ENCODE measurements at regions not wholly inside any gene's neighbourhood (a gene's known extent, or its start where the extent isn't known, plus 50 kb on each side); places are given as distances from the start of the nearest gene placed in this dataset.

DNA sequence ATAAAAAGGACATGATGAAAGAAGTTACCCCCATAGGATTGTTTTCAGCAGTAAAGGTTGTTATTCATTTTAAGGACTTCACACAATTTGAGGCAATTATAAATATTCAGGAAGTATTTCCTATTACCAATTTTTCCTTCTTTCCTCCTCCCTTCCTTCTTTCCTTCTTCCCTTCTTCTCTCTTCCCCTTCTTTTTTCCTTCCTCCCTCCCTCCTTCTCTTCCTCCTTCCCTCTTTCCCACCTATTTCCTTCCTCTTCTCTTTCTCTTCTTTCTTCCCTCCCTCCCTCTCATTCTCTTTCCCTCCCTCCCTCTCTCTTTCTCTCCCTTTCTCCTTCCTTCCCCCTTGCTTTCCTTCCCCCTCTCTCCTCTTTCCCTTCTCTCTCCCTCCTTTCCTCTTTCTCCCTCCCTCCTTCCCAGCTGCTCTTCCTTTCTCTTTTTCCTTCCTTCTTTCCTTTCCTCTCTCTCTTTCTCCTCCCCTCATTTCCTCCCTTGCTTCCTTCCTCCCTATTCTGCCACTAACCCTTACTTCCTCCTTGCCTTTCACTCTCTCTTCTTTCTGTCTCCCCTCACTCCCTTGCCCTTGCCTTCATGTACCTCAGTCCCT, 105.1 kb downstream of the ADRB2 start:
- Histone ChIP-seq H3K4me1 (ENCODE audit: control insufficient read depth, insufficient read depth, low read length, unreplicated experiment) (peaks cover 12% of the 10 kb centered on the region), H3K4me3 (ENCODE audit: low read depth, low read length) (no peak overlapping the region), H3K27me3 (ENCODE audit: insufficient read depth, low read length) (no peaks in the 10 kb centered on the region), H2AFZ (ENCODE audit: low read length, unreplicated experiment) (no peak overlapping the region), H3K79me2 (ENCODE audit: control insufficient read depth, insufficient read depth, low read length, unreplicated experiment) (no peaks in the 10 kb centered on the region), H3K36me3 (ENCODE audit: insufficient read depth, low read length) (no peaks in the 10 kb centered on the region), H3K27ac (ENCODE audit: low read depth, low read length) (no peak overlapping the region)

DNA sequence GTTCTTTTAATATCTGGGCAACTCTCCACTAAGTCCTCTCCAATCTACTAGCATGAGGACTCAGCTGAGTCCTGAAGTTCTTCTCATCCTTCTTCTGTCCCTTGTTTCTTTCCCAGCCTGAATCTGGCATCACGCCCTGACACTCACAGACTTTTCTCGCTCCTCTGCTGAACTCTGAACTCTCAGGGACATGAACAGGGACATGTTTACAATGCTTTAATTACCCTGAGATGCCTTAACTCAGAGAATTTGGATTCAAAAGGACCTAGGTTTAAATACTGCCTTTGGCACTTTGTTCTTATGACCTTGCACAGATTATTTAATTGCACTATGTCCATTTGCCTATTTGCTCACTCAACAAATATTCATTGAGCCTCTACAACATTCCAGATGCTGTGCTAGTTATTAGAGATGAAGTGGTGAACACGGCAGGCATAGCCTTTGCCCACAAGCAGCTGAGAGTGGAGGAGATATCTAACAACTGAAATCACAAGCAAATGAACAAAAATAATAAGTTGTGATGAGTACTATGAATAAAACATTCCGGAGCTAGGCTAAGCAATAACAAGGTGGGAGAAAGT, 106.0 kb downstream of the ADRB2 start:
- H3K4me3 ChIP-seq (ENCODE audit: low read depth, low read length), result no peak overlapping the region
- no peak overlapping the region for H2AFZ ChIP-seq (ENCODE audit: low read length, unreplicated experiment)
- peaks cover 12% of the 10 kb centered on the region for H3K4me1 ChIP-seq (ENCODE audit: control insufficient read depth, insufficient read depth, low read length, unreplicated experiment)

DNA sequence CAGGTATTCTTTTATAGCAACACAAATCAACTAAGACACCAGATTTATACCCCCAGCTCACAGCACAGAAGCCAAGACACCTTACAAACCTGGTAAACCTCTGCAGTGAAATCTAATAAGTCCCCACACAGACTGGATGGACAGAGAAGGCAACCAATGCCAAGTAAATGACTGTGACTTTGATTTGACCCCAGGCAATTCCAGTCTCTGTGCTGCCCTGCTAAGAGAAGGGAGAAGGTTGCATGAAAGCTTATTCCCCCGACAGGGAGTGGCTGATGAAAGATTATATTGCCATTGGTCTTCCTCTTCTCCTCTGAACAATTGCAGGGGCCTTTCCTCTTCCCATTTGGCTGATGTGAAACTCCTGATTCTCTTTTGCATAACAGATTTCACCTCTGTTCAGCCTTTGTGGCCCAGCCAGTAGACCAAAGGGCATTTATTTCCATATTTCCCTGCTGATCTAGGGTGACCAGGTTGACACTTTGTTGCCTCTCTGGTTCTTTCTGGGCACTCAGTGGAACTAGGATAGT, 107.6 kb downstream of the ADRB2 start:
- no peak overlapping the region for H2AFZ ChIP-seq (ENCODE audit: low read length, unreplicated experiment)
- no peaks in the 10 kb centered on the region for H3K27me3 ChIP-seq (ENCODE audit: insufficient read depth, low read length)

More for the DNA sequence above, 106.0 kb downstream of the ADRB2 start:
- H3K27me3 ChIP-seq (ENCODE audit: insufficient read depth, low read length), result no peaks in the 10 kb centered on the region
- no peaks in the 10 kb centered on the region for H3K79me2 ChIP-seq (ENCODE audit: control insufficient read depth, insufficient read depth, low read length, unreplicated experiment)
- H3K36me3 ChIP-seq (ENCODE audit: insufficient read depth, low read length), result no peaks in the 10 kb centered on the region
- no peak overlapping the region for H3K27ac ChIP-seq (ENCODE audit: low read depth, low read length)

DNA sequence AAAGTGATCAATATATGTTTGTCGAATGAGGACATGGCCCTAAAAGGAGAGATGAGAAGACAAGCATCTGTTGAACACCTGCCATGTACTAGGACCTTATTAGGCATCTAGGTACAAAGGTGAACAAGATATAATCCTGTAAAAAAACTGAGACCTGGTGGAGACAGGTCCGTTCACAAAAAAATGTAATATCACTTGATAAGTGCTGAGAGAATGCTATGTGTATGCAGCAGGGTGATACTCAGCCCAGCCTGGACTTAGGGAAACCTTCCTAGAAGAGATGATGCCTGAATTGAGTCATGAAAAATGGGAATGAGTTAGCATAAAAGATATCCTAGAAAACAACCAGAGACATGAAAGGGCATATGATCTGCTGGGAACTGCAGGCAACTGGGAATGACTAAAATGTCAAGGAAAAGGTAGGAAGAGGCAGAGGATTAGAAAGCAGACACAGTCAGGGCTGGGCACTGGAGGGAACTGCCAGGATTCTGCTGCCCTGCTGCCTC, 108.5 kb downstream of the ADRB2 start:
- Histone ChIP-seq H3K36me3 (ENCODE audit: insufficient read depth, low read length) (no peaks in the 10 kb centered on the region), H3K79me2 (ENCODE audit: control insufficient read depth, insufficient read depth, low read length, unreplicated experiment) (no peaks in the 10 kb centered on the region), H3K27ac (ENCODE audit: low read depth, low read length) (no peak overlapping the region), H3K4me3 (ENCODE audit: low read depth, low read length) (no peak overlapping the region), H3K27me3 (ENCODE audit: insufficient read depth, low read length) (no peaks in the 10 kb centered on the region), H2AFZ (ENCODE audit: low read length, unreplicated experiment) (no peak overlapping the region), H3K4me1 (ENCODE audit: control insufficient read depth, insufficient read depth, low read length, unreplicated experiment) (no peaks in the 10 kb centered on the region)

More for the DNA sequence above, 107.6 kb downstream of the ADRB2 start:
- H3K4me3 ChIP-seq (ENCODE audit: low read depth, low read length), result no peak overlapping the region
- no peaks in the 10 kb centered on the region for H3K36me3 ChIP-seq (ENCODE audit: insufficient read depth, low read length)
- no peaks in the 10 kb centered on the region for H3K79me2 ChIP-seq (ENCODE audit: control insufficient read depth, insufficient read depth, low read length, unreplicated experiment)
- no peaks in the 10 kb centered on the region for H3K4me1 ChIP-seq (ENCODE audit: control insufficient read depth, insufficient read depth, low read length, unreplicated experiment)
- H3K27ac ChIP-seq (ENCODE audit: low read depth, low read length), result no peak overlapping the region

DNA sequence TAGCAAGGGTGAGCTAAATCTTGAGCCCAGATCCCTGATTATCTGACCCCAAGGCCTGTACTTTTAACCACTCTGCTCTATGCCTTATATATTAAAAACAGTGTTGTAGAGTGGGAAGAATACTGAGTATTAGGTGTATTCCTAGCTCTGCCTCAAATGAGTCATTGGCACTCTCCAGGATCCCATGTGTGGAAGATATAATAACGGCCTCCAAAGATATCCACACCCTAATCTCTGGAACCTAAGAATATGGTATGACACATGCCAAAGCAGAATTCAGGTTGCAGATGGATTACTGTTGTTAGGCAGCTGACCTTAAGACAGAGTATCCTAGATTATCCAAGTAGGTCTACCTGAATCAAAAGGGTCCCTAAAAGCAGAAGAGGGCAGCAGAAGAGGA, 110.8 kb downstream of the ADRB2 start:
- no peak overlapping the region for H2AFZ ChIP-seq (ENCODE audit: low read length, unreplicated experiment)
- H3K79me2 ChIP-seq (ENCODE audit: control insufficient read depth, insufficient read depth, low read length, unreplicated experiment), result no peaks in the 10 kb centered on the region
- no peak overlapping the region for H3K27ac ChIP-seq (ENCODE audit: low read depth, low read length)
- H3K27me3 ChIP-seq (ENCODE audit: insufficient read depth, low read length), result no peaks in the 10 kb centered on the region
- no peaks in the 10 kb centered on the region for H3K4me1 ChIP-seq (ENCODE audit: control insufficient read depth, insufficient read depth, low read length, unreplicated experiment)
- H3K4me3 ChIP-seq (ENCODE audit: low read depth, low read length), result no peak overlapping the region
- H3K36me3 ChIP-seq (ENCODE audit: insufficient read depth, low read length), result no peaks in the 10 kb centered on the region

DNA sequence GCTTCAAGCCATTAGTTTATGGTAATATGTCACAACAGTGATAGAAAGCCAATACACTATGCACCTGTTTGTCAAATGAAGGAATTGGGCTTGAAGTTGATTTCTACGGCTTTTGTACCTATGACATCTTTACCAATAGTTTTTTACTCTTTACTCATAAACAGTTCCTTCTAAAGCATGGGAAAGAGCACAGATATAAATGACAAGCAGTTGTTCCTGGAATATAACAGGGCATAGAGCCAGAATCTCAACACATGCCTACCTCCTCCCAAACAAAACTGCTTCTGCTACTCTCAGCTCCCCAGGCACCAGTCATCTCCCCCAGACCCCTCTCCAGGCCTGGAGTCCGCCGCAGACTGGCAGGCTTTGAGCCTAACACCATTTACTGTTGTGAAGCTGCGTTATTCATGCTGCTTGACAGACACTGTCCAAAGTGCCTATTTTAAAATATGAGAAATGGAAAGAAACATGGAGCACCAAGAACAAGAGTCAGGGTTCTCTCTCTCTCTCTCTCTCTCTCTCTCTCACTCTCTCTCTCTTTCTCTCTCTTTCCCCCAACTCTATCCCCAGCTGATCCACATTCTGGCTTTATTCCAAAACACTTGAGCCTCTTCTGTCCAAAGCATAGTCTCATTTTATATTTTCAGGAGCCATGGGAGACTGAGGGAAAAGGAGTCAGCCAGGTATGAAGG, 111.6 kb downstream of the ADRB2 start:
- H3K4me3 ChIP-seq (ENCODE audit: low read depth, low read length), result no peak overlapping the region
- no peaks in the 10 kb centered on the region for H3K79me2 ChIP-seq (ENCODE audit: control insufficient read depth, insufficient read depth, low read length, unreplicated experiment)
- H3K27ac ChIP-seq (ENCODE audit: low read depth, low read length), result no peak overlapping the region
- no peaks in the 10 kb centered on the region for H3K4me1 ChIP-seq (ENCODE audit: control insufficient read depth, insufficient read depth, low read length, unreplicated experiment)
- no peaks in the 10 kb centered on the region for H3K36me3 ChIP-seq (ENCODE audit: insufficient read depth, low read length)
- no peaks in the 10 kb centered on the region for H3K27me3 ChIP-seq (ENCODE audit: insufficient read depth, low read length)
- no peak overlapping the region for H2AFZ ChIP-seq (ENCODE audit: low read length, unreplicated experiment)

DNA sequence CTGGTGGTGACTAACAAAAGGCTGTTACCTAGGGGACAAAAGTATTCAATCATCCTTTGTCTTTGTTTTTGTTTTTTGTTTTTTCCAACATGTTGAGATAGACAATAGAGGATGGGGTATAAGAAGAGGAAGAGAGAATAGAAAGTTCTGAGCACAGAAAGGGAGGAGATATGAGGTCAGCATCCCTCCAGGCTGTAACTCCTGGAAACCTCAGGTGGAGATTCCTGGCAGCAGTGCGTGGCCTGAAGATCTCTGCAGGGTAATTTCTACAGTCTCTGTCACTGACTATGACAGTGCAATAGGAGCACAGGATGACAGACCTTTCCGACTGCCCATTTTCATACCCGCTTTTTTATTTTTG, 112.1 kb downstream of the ADRB2 start:
- no peaks in the 10 kb centered on the region for H3K79me2 ChIP-seq (ENCODE audit: control insufficient read depth, insufficient read depth, low read length, unreplicated experiment)
- H3K27me3 ChIP-seq (ENCODE audit: insufficient read depth, low read length), result no peaks in the 10 kb centered on the region
- no peak overlapping the region for H3K27ac ChIP-seq (ENCODE audit: low read depth, low read length)
- no peaks in the 10 kb centered on the region for H3K36me3 ChIP-seq (ENCODE audit: insufficient read depth, low read length)
- H2AFZ ChIP-seq (ENCODE audit: low read length, unreplicated experiment), result no peak overlapping the region
- H3K4me3 ChIP-seq (ENCODE audit: low read depth, low read length), result no peak overlapping the region
- H3K4me1 ChIP-seq (ENCODE audit: control insufficient read depth, insufficient read depth, low read length, unreplicated experiment), result no peaks in the 10 kb centered on the region

DNA sequence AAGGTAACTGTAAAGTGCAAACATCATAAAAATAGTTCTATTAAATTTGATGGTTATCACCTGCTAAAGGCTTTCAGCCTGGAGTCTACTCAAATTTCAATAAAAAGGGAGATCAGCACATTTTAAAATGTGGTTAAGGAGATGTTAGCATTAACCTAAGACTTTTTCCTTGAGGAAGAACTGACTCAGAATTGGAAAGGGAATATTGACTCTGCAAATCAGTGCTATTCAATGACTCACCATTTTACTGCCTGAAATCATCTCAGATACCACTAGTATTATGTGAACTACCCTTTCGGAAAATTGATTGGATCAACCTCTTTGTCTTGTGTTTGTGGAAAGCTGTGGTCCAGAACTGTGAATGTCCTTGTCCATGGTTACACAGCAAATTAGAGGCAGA, 113.3 kb downstream of the ADRB2 start:
- Histone ChIP-seq H3K4me1 (ENCODE audit: control insufficient read depth, insufficient read depth, low read length, unreplicated experiment) (no peaks in the 10 kb centered on the region), H2AFZ (ENCODE audit: low read length, unreplicated experiment) (no peak overlapping the region), H3K4me3 (ENCODE audit: low read depth, low read length) (no peak overlapping the region), H3K27me3 (ENCODE audit: insufficient read depth, low read length) (no peaks in the 10 kb centered on the region), H3K79me2 (ENCODE audit: control insufficient read depth, insufficient read depth, low read length, unreplicated experiment) (no peaks in the 10 kb centered on the region), H3K36me3 (ENCODE audit: insufficient read depth, low read length) (no peaks in the 10 kb centered on the region), H3K27ac (ENCODE audit: low read depth, low read length) (no peak overlapping the region)

DNA sequence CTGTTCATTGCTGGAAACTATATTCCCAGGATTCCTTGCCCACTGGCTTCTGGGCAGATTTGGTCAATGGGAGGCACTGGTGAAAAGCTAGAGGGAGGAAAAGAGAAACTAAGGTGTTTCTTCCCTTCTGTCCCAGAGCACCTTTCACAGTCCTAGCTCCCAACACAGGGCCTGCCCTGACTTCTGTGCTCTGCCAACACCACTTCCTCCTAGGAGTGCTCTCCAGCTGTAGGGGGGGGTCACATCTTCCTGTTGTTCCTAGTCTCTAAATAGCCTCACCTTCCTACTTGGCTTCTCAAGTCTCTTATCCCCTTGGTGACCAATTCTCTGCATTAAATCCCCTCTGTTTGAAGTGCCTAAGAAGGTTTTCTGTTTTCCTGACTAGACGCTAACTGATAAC, 115.4 kb downstream of the ADRB2 start:
- H3K27ac ChIP-seq (ENCODE audit: low read depth, low read length), result no peak overlapping the region
- H3K27me3 ChIP-seq (ENCODE audit: insufficient read depth, low read length), result no peaks in the 10 kb centered on the region
- H2AFZ ChIP-seq (ENCODE audit: low read length, unreplicated experiment), result no peak overlapping the region
- H3K4me1 ChIP-seq (ENCODE audit: control insufficient read depth, insufficient read depth, low read length, unreplicated experiment), result no peaks in the 10 kb centered on the region
- H3K4me3 ChIP-seq (ENCODE audit: low read depth, low read length), result no peak overlapping the region
- H3K36me3 ChIP-seq (ENCODE audit: insufficient read depth, low read length), result no peaks in the 10 kb centered on the region
- H3K79me2 ChIP-seq (ENCODE audit: control insufficient read depth, insufficient read depth, low read length, unreplicated experiment), result no peaks in the 10 kb centered on the region

DNA sequence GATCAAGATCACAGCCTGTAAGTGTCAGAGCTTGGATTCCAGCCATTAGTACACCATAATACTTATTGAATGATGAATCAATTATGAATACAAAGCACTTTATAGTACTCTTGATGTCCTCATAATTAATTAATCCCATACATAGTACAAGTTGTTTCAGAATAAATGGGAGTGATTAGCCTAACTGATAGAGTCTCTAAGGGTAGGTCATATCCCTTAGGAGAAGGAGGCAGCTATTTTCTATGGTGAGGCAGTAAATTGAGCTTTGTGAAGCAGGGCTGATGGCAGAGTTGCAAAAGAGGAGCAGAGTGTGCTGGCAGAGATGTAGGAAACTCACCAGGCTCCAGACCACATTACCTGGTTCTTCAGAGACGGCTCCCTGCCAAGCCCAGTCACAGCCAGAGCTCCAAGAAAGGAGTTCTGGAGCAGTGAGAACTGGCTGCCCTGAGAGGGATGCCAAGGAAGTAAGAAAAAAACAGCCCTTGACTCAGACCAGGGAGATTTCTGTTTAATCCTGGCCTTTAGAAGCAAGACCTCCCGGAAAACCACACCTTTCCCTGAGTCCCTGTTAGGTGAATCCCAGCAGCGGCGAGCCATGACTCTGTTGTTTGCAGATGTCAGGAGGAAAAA, 112.9 kb downstream of the SH3TC2 start:
- Histone ChIP-seq H3K36me3 (ENCODE audit: insufficient read depth, low read length) (no peaks in the 10 kb centered on the region), H3K4me3 (ENCODE audit: low read depth, low read length) (no peak overlapping the region), H3K27ac (ENCODE audit: low read depth, low read length) (no peak overlapping the region), H3K79me2 (ENCODE audit: control insufficient read depth, insufficient read depth, low read length, unreplicated experiment) (no peaks in the 10 kb centered on the region), H3K4me1 (ENCODE audit: control insufficient read depth, insufficient read depth, low read length, unreplicated experiment) (no peaks in the 10 kb centered on the region), H2AFZ (ENCODE audit: low read length, unreplicated experiment) (no peak overlapping the region), H3K27me3 (ENCODE audit: insufficient read depth, low read length) (no peaks in the 10 kb centered on the region)
